Small intestine (tissue), 7 donors: ENCODE measurements at regions not wholly inside any gene's neighbourhood (a gene's known extent, or its start where the extent isn't known, plus 50 kb on each side); places are given as distances from the start of the nearest gene placed in this dataset.
"Not testable (repeated sequence)": the region's sequence is repeated elsewhere in the genome, so short reads cannot be mapped to it uniquely, and the experiment has no call there.

Source experiments
- DNase-seq, 2 donors: peaks; one replicate each; pipeline versions ENCODE4 v3.0.0 to v3.0.0-alpha.2; 2013
- FAIRE-seq: peaks from 2 replicates; lab custom pipeline; 2012; peaks lifted over from hg19 to GRCh38; lab: Jason Lieb, UNC
- H3K27ac ChIP-seq, 3 donors: one replicate each; pipeline ENCODE4 v1.5.1; 2013; ENCODE audit warnings: low read length in 2 of 3, mild to moderate bottlenecking in 2 of 3, control low read depth in 1 of 3, inconsistent platforms in 1 of 3, low read depth in 1 of 3, moderate library complexity in 1 of 3
- H3K27me3 ChIP-seq, 3 donors: one replicate each; pipeline ENCODE4 v1.6.1; 2013; ENCODE audit warnings: low read length in 3 of 3, inconsistent platforms in 1 of 3; ENCODE audit not compliant: control insufficient read depth in 3 of 3, insufficient read depth in 3 of 3
- H3K36me3 ChIP-seq, 3 donors: one replicate each; pipeline ENCODE4 v1.6.1; 2013; ENCODE audit warnings: low read length in 3 of 3, inconsistent platforms in 1 of 3, low read depth in 1 of 3, mild to moderate bottlenecking in 1 of 3, moderate library complexity in 1 of 3; ENCODE audit not compliant: control insufficient read depth in 3 of 3, insufficient read depth in 2 of 3
- H3K4me1 ChIP-seq, 3 donors: one replicate each; pipeline ENCODE4 v1.6.1; 2013; ENCODE audit warnings: low read length in 2 of 3, inconsistent platforms in 1 of 3, low read depth in 1 of 3, mild to moderate bottlenecking in 1 of 3, moderate library complexity in 1 of 3; ENCODE audit not compliant: control insufficient read depth in 3 of 3, insufficient read depth in 2 of 3
- H3K4me3 ChIP-seq, 3 donors: one replicate each; pipeline ENCODE4 v1.5.1; 2013; ENCODE audit warnings: low read length in 3 of 3, control low read depth in 1 of 3, inconsistent platforms in 1 of 3, low read depth in 1 of 3, mild to moderate bottlenecking in 1 of 3, moderate library complexity in 1 of 3
- H3K9me3 ChIP-seq, 2 donors: one replicate each; pipeline ENCODE4 v1.6.1; 2013; ENCODE audit warnings: low read depth in 1 of 2, low read length in 1 of 2; ENCODE audit not compliant: control insufficient read depth in 2 of 2, insufficient read depth in 1 of 2
- WGBS, 3 donors: extraction: QIAGEN DNeasy Blood & Tissue Kit; methylation state at CpG; one replicate each; pipeline ENCODE4 v1.1.7; 2013; 5-methylcytosine and 5-hydroxymethylcytosine counted together
- donor health status: healthy with polysubstance abuse.
- donor health status: control.
- donor health status: control.
- donor health status: Bipolar disorder and iron deficiency.
- donor health status: healthy.

DNA sequence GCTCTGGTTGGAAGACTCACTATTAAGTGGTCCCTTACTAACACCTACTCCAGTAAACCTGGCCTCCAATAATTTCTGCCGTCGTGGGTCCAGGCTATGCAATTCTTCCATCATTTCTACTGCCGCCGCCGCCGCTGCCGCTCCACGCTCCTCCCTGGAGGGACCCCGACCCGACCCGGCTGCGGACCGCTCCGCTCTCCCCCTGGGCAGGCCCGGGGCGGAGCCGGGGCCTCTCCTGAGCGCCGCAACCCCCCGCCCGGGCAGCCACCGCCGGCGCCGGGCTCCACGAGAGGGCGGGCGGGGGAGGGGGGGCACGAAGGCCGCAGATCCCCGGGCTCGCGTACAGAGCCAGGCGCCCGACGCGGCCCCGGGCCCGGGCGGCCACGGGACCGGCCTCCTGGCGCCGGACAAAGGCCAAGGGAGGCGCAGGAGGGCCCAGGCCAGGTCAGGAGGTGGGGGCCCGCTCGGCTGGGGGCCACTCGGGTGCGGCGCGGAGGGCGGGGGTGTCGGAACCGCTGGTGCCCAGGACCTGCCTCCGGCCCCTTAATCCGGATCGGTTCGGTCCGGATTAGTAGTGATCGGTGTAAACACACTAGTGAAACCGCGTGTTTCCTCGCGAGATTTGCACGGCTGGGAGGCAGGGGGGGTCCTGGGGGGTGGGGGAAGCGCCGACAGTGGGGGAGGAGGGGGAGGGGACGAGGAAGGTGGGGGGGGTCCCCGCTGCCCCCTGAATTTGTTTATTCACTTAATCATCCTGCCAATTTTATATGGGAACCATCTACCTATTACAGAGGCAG lies 215.1 kb upstream of the CCL2 start:
- WGBS, 3 donors = 55 to 71% (median 67%) methylated on average over 29 to 69 of the region's 69 CpGs
- H3K4me1 ChIP-seq, DNase-seq: not testable (repeated sequence)

DNA sequence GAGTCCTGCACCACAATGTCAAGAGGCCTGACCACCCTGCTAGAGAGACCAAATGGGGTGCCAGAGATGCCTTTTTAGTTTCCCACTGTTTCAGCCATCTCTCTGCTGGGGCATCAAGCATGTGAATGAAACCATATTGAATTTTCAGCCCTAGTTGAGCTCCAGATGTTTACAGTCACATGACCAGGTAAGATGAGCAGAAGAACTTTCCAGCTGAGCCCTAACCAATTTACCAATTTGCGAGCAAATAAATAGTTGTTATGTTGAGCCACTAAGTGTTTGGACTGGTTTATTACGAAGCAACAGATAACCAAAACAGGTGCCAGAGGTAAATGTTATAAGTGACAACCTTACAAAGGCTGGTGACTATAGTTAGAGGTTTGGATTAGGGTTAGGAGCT lies 209.1 kb upstream of the CCL2 start:
- H3K4me3 ChIP-seq = no peak overlapping the region
- H3K27me3 ChIP-seq = no peaks in the 10 kb centered on the region
- WGBS, 3 donors = 69 to 82% (median 79%) methylated on average over 2 of the region's 2 CpGs
- no peaks in the 10 kb centered on the region for H3K9me3 ChIP-seq
- no peaks in the 10 kb centered on the region for H3K36me3 ChIP-seq
- H3K27ac ChIP-seq = no peak overlapping the region
- no peak for DNase-seq
- no peaks in the 10 kb centered on the region for H3K4me1 ChIP-seq
- no peak for FAIRE-seq

More for the DNA sequence above, 215.1 kb upstream of the CCL2 start:
- H3K27me3 ChIP-seq, H3K4me3 ChIP-seq, H3K9me3 ChIP-seq, H3K27ac ChIP-seq, H3K36me3 ChIP-seq, FAIRE-seq: not testable (repeated sequence)

DNA sequence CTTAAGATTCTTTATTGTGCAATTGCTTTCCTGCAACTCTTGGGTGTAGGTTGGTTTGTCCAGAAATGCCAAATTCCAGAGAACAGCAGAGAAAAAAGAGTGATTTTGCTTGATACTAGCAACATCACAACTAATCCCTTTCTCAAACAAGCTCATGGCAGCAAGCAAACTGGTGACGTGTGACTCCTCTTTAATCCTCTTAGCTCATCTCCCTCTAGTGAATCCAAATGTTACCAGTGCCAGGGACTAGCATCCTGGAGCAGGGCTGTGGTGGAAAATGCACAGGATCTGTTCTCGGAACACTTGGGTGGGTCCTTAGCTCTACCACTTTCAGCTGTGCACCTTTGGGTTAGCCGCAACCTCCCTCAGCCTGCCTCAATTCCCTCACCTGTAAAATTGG lies 204.0 kb upstream of the CCL2 start:
- no peak overlapping the region for H3K27ac ChIP-seq
- DNase-seq (no peak), FAIRE-seq (no peak)
- no peak overlapping the region for H3K4me3 ChIP-seq
- no peaks in the 10 kb centered on the region for H3K9me3 ChIP-seq
- H3K36me3 ChIP-seq = no peaks in the 10 kb centered on the region
- no peaks in the 10 kb centered on the region for H3K4me1 ChIP-seq
- no peaks in the 10 kb centered on the region for H3K27me3 ChIP-seq
- 63 to 74% (median 64%) methylated on average over 3 of the region's 3 CpGs for WGBS, 3 donors

DNA sequence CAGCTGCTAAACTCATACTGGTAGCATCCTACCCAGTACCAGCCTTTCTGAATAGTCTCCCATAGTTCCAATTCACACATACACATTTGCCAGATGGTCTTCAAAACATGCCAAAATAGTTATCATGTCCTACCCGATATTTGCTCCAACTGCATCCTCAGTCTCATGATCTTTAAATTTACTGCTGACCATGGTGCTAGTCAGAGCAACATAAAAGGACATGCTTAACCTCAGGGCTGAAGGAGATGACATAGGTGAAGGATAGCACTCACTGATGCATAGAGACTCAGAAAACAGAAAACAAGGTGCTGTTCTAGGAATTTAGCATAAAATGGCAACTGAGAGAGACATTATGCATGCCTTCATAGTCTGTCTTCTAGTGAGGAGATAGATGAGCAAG lies 200.6 kb upstream of the CCL2 start:
- H3K36me3 ChIP-seq = no peaks in the 10 kb centered on the region
- WGBS, 3 donors = 79 to 84% (median 81%) methylated on average over 1 of the region's 1 CpG
- peaks cover 0 to 3% of the 10 kb centered on the region in 2 donors for H3K9me3 ChIP-seq
- no peak overlapping the region for H3K27ac ChIP-seq
- DNase-seq (no peak), FAIRE-seq (no peak)
- H3K4me1 ChIP-seq = no peaks in the 10 kb centered on the region
- no peaks in the 10 kb centered on the region for H3K27me3 ChIP-seq
- H3K4me3 ChIP-seq = no peak overlapping the region

DNA sequence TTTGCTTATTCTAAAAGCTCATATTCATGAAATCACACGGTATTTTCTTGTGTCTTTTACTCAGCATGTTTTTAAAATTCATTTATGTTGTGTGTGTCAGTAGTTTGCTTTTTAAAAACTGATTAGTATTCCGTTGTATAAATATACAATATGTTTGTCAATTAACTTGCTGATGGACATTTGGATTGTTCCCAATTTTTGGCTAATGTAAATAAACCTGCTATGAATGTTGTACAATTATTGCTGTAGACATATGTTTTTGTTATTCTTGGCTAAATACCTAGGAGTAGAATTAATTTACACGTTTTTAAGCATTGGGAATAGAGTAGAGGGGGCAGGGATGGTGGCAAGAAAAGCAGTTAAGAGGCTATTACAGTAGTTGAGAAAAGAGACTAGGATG lies 199.5 kb upstream of the CCL2 start:
- Histone ChIP-seq H3K27me3 (no peaks in the 10 kb centered on the region), H3K36me3 (no peaks in the 10 kb centered on the region), H3K4me3 (no peak overlapping the region), H3K27ac (no peak overlapping the region), H3K4me1 (no peaks in the 10 kb centered on the region), H3K9me3 (peaks cover 0 to 4% of the 10 kb centered on the region in 2 donors)
- 33 to 44% (median 38%) methylated on average over 3 of the region's 3 CpGs for WGBS, 3 donors
- no peak for FAIRE-seq
- no peak for DNase-seq

DNA sequence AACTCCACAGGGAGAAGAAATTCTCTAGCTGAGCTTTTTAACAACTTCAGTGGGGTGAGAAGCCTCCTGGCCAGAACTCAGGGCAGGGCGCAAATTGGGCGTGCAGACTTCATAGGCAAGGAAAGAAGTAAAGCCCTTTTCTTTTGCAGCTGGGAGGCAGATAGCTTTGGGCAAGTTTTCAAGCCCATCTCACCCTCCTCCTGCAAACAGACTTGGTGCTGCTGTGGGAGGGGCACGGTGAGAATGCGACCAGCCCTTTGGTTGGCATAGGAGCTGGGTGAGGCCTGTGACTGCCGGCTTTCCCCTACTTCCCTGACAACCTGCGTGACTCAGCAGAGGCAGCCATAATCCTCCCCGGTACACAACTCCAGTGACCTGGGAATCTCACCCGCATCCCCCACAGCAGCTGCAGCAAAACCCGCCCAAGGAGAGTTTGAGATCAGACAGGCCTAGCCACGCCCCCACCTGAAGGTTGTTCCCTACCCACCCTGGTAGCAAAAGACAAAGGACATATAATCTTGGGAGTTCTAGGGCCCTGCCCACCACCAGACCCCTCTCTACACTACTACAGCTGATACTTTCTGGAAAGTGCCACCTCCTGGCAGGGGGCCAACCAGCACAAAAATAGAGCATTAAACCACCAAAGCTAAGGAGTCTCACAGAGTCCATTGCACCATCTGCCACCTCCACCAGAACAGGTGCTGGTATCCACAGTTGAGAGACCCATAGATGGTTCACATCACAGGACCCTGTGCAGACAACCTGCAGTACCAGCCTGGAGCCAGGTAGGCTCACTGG lies 195.5 kb upstream of the CCL2 start:
- no peak for FAIRE-seq
- H3K4me1 ChIP-seq = no peaks in the 10 kb centered on the region
- H3K36me3 ChIP-seq = no peaks in the 10 kb centered on the region
- H3K4me3 ChIP-seq = no peak overlapping the region
- WGBS, 3 donors = 86 to 90% (median 86%) methylated on average over 10 of the region's 10 CpGs
- DNase-seq = no peak
- H3K27ac ChIP-seq = no peak overlapping the region
- peaks cover 0 to 4% of the 10 kb centered on the region in 2 donors for H3K9me3 ChIP-seq
- H3K27me3 ChIP-seq = no peaks in the 10 kb centered on the region

DNA sequence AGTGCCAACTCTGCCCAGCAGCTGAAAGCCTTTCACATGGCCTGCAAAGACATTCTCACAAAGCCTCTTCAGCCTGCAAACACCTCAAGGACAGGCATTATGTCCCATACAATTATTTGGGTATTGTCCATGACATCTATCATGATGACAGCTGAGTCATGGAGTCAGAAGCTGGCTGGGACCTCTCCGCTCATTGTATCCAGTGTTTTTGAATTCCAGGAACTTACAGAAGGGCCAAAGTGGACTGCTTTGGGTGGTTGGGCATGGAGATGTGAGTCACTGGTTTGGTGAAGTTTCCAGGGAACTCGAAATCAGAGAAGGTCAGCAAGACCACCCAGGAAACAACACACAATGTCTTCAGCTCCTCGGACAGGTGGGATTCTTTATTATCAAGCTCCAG lies 188.6 kb upstream of the CCL2 start:
- Histone ChIP-seq H3K4me1 (no peaks in the 10 kb centered on the region), H3K36me3 (no peaks in the 10 kb centered on the region), H3K27me3 (no peaks in the 10 kb centered on the region), H3K4me3 (no peak overlapping the region), H3K9me3 (no peaks in the 10 kb centered on the region), H3K27ac (no peak overlapping the region)
- FAIRE-seq (no peak), DNase-seq (no peak)
- WGBS, 3 donors = 59 to 79% (median 66%) methylated on average over 3 of the region's 3 CpGs

DNA sequence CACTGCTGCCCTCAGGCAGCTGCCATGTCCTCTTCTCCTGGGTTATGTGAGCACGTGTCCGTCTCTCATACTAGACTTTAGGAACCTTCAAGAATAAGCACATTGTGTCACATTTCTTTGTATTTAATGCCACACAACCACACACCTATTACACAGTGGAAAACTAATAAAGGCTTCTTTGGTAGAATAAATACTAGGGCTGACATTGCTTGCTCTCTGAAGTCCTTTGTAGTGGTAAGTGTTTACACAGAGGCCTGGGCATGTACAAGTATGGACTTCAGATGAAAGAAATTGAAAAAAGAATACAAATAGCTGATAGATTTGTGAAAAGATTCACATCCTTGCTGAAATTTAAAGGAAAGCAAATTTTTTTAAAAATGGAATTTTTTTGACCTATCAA lies 188.1 kb upstream of the CCL2 start:
- DNase-seq (no peak), FAIRE-seq (no peak)
- H3K36me3 ChIP-seq = no peaks in the 10 kb centered on the region
- H3K27ac ChIP-seq = no peak overlapping the region
- no peaks in the 10 kb centered on the region for H3K4me1 ChIP-seq
- no peak overlapping the region for H3K4me3 ChIP-seq
- 91 to 94% (median 92%) methylated on average over 2 of the region's 2 CpGs for WGBS, 3 donors
- H3K9me3 ChIP-seq = no peaks in the 10 kb centered on the region
- no peaks in the 10 kb centered on the region for H3K27me3 ChIP-seq
